SK-N-SH (cell line): ENCODE measurements at regions not wholly inside any gene's neighbourhood (a gene's known extent, or its start where the extent isn't known, plus 50 kb on each side); places are given as distances from the start of the nearest gene placed in this dataset.

Experiments
- CTCF ChIA-PET: fragments of 300-600, 350-600 bp; formaldehyde crosslinking; extraction: SDS; loops from one replicate; lab custom pipeline; 2021; lab: Yijun Ruan, JAX
- POLR2A ChIA-PET: fragments of 350-600 bp; sonication (Branson Sonifier 250); formaldehyde crosslinking; extraction: SDS; loops from one replicate; lab custom pipeline; 2020; ENCODE audit warnings: antibody characterized with exemption, inconsistent platforms; lab: Yijun Ruan, JAX
- DNase-seq: peaks from one replicate; pipeline ENCODE4 v3.0.0; 2012
- H2AFZ ChIP-seq: fragments of 200-600 bp; sonication (generic); 2 replicates; pipeline ENCODE4 v1.8.1; 2016; ENCODE audit warnings: antibody characterized with exemption, mild to moderate bottlenecking, low read depth
- H3F3A ChIP-seq: fragments of 200-600 bp; sonication (generic); replicated peaks from 2 replicates; pipeline ENCODE3; 2016; ENCODE audit warnings: antibody characterized with exemption, mild to moderate bottlenecking; ENCODE audit not compliant: insufficient read depth
- H3K27ac ChIP-seq, 2 experiments: fragments of 200-500 bp in 1 of 2; fragments of 200-600 bp in 1 of 2; sonication (Bioruptor generic) in 1 of 2; sonication (generic), shearing (Covaris generic) in 1 of 2; 2 replicates each; pipeline versions ENCODE4 v1.5.1 to v1.6.1; 2014 to 2016; ENCODE audit warnings: low read depth in 2 of 2, inconsistent platforms in 1 of 2, low read length in 1 of 2, mild to moderate bottlenecking in 1 of 2, mixed read lengths in 1 of 2
- H3K27me3 ChIP-seq: fragments of 200-600 bp; sonication (generic), shearing (Covaris generic); 2 replicates; pipeline ENCODE4 v1.6.1; 2016; ENCODE audit warnings: mixed run types; ENCODE audit not compliant: insufficient read depth
- H3K36me3 ChIP-seq, 2 experiments: fragments of 200-500 bp in 1 of 2; fragments of 200-600 bp in 1 of 2; sonication (Bioruptor generic) in 1 of 2; sonication (generic) in 1 of 2; replicated peaks in 1 of 2; 2 replicates each; pipeline versions ENCODE3 to v1.5.1; 2014 to 2016; ENCODE audit warnings: low read length in 1 of 2, mild to moderate bottlenecking in 1 of 2; ENCODE audit not compliant: insufficient read depth in 2 of 2, control insufficient read depth in 1 of 2
- H3K4me1 ChIP-seq, 2 experiments: fragments of 200-500 bp in 1 of 2; fragments of 200-600 bp in 1 of 2; sonication (Bioruptor generic) in 1 of 2; sonication (generic), shearing (Covaris generic) in 1 of 2; 2 replicates each; pipeline versions ENCODE4 v1.5.1 to v1.6.1; 2014 to 2016; ENCODE audit warnings: low read depth in 1 of 2, low read length in 1 of 2, mixed run types in 1 of 2; ENCODE audit not compliant: insufficient read depth in 2 of 2, control insufficient read depth in 1 of 2
- H3K4me2 ChIP-seq: fragments of 200-600 bp; sonication (generic), shearing (Covaris generic); 2 replicates; pipeline ENCODE4 v1.6.1; 2017; ENCODE audit warnings: mixed run types
- H3K4me3 ChIP-seq, 2 experiments: fragments of 200-500 bp in 1 of 2; fragments of 200-600 bp in 1 of 2; sonication (Bioruptor generic) in 1 of 2; sonication (generic), shearing (Covaris generic) in 1 of 2; 2 replicates each; pipeline versions ENCODE4 v1.5.1 to v1.8.1; 2014 to 2016; ENCODE audit warnings: low read depth in 2 of 2, inconsistent platforms in 1 of 2, low read length in 1 of 2, mild to moderate bottlenecking in 1 of 2, mixed read lengths in 1 of 2, moderate library complexity in 1 of 2
- H3K79me2 ChIP-seq: fragments of 200-600 bp; sonication (generic); 2 replicates; pipeline ENCODE4 v1.8.1; 2017; ENCODE audit warnings: mild to moderate bottlenecking; ENCODE audit not compliant: insufficient read depth
- H3K9ac ChIP-seq: fragments of 200-600 bp; sonication (generic); 2 replicates; pipeline ENCODE4 v1.6.1; 2017; ENCODE audit warnings: mixed run types
- H3K9me2 ChIP-seq: fragments of 200-600 bp; sonication (generic); 2 replicates; pipeline ENCODE4 v1.6.1; 2017; ENCODE audit warnings: mixed run types
- H3K9me3 ChIP-seq: fragments of 200-600 bp; sonication (generic); 2 replicates; pipeline ENCODE4 v1.6.1; 2017; ENCODE audit warnings: mixed run types, mild to moderate bottlenecking, moderate library complexity
- H4K20me1 ChIP-seq: fragments of 200-600 bp; sonication (generic); 2 replicates; pipeline ENCODE4 v1.6.1; 2017; ENCODE audit warnings: mild to moderate bottlenecking, mixed run types; ENCODE audit not compliant: insufficient read depth
- CTCF ChIP-seq: fragments of 200-600 bp; sonication (generic); IDR thresholded peaks from 2 replicates; pipeline ENCODE4 v1.6.1; 2017; ENCODE audit warnings: antibody characterized with exemption, mild to moderate bottlenecking, moderate library complexity
- ELF1 ChIP-seq: IDR thresholded peaks from 2 replicates; pipeline ENCODE4 v1.4.0; 2012
- EZH2phosphoT487 ChIP-seq: fragments of 200-600 bp; sonication (generic); IDR thresholded peaks from 2 replicates; pipeline ENCODE4 v1.6.1; 2017; ENCODE audit warnings: low read depth, mixed run types, mild to moderate bottlenecking, antibody characterized with exemption, moderate library complexity, borderline replicate concordance
- FOSL2 ChIP-seq: IDR thresholded peaks from 2 replicates; pipeline ENCODE4 v1.4.0; 2012; ENCODE audit warnings: low read depth, mild to moderate bottlenecking, moderate library complexity, borderline replicate concordance
- FOXJ3 ChIP-seq: sonication (generic); formaldehyde crosslinking; IDR thresholded peaks from 2 replicates; pipeline ENCODE4 v1.5.1; 2020; ENCODE audit warnings: mild to moderate bottlenecking, missing genetic modification reagents
- FOXM1 ChIP-seq: IDR thresholded peaks from 2 replicates; pipeline ENCODE4 v1.4.0; 2012; ENCODE audit warnings: low read depth, mild to moderate bottlenecking
- JUND ChIP-seq: IDR thresholded peaks from 2 replicates; pipeline ENCODE4 v1.4.0; 2012
- MEF2A ChIP-seq: IDR thresholded peaks from 2 replicates; pipeline ENCODE4 v1.4.0; 2012; ENCODE audit warnings: low read depth, borderline replicate concordance
- MXI1 ChIP-seq: IDR thresholded peaks from 2 replicates; pipeline ENCODE4 v1.6.1; 2012; ENCODE audit warnings: mild to moderate bottlenecking, low read depth, low read length, improper control_type of control experiment
- NRF1 ChIP-seq: IDR thresholded peaks from 2 replicates; pipeline ENCODE4 v1.6.1; 2012; ENCODE audit warnings: low read depth, mild to moderate bottlenecking, low read length
- RCOR1 ChIP-seq: fragments of 150-350 bp; IDR thresholded peaks from 2 replicates; pipeline ENCODE4 v1.6.1; 2017; ENCODE audit warnings: antibody characterized with exemption, low read length
- SIN3A ChIP-seq: IDR thresholded peaks from 2 replicates; pipeline ENCODE4 v1.6.1; 2012; ENCODE audit warnings: low read depth, mild to moderate bottlenecking, low read length, moderate library complexity, borderline replicate concordance
- TAF1 ChIP-seq: IDR thresholded peaks from 2 replicates; pipeline ENCODE4 v1.6.1; 2012; ENCODE audit warnings: low read depth, mild to moderate bottlenecking, low read length, moderate library complexity, borderline replicate concordance
- TEAD4 ChIP-seq: IDR thresholded peaks from 2 replicates; pipeline ENCODE4 v1.4.0; 2012; ENCODE audit warnings: mild to moderate bottlenecking, borderline replicate concordance; ENCODE audit not compliant: insufficient read depth
- YY1 ChIP-seq: IDR thresholded peaks from 2 replicates; pipeline ENCODE4 v1.4.0; 2012; ENCODE audit warnings: low read depth, mild to moderate bottlenecking
- ZBTB33 ChIP-seq: IDR thresholded peaks from 2 replicates; pipeline ENCODE4 v1.4.0; 2012; ENCODE audit warnings: low read depth, borderline replicate concordance
- WGBS: methylation state at CpG from one replicate; pipeline ENCODE4 v1.1.6; 2017; ENCODE audit warnings: low lambda C conversion rate; 5-methylcytosine and 5-hydroxymethylcytosine counted together
- TF ChIP-seq, protein P1 (sequence below): IDR thresholded peaks from 2 replicates; pipeline ENCODE4; 2012

GRCh38 chr6:54747955-54748354 is 98.6 kb upstream of the FAM83B start:
- Histone ChIP-seq H2AFZ (no peak overlapping the region), H4K20me1 (no peaks in the 10 kb centered on the region), H3K27ac (no peak overlapping the region), H3K4me1 (no peaks in the 10 kb centered on the region), H3K4me3 (no peak overlapping the region), H3K9ac (no peak overlapping the region), H3F3A (no peaks in the 10 kb centered on the region), H3K36me3 (no peaks in the 10 kb centered on the region), H3K27me3 (no peaks in the 10 kb centered on the region), H3K79me2 (no peaks in the 10 kb centered on the region), H3K9me2 (no peaks in the 10 kb centered on the region; the same call in 1 of the 2 replicates), H3K9me3 (no peaks in the 10 kb centered on the region), H3K4me2 (no peak overlapping the region)
- DNase-seq, result no peak
- 3% methylated on average over 1 of the region's 1 CpG for WGBS
- ChIA-PET POLR2A (no interaction called here), CTCF (interaction anchor here (0.9 kb wide), 1 partner anchor 30 kb away, joined by 3 read pairs; no protein-coding TSS in a partner anchor)
- no peak for TF ChIP-seq NRF1
- TF ChIP-seq, all 33 proteins: peak for 0

- TF ChIP-seq ELF1 (no peak), MXI1 (no peak), JUND (no peak), YY1 (no peak), MEF2A (no peak), RCOR1 (no peak), TEAD4 (no peak), CTCF (no peak)
- TF ChIP-seq, protein P1, sequence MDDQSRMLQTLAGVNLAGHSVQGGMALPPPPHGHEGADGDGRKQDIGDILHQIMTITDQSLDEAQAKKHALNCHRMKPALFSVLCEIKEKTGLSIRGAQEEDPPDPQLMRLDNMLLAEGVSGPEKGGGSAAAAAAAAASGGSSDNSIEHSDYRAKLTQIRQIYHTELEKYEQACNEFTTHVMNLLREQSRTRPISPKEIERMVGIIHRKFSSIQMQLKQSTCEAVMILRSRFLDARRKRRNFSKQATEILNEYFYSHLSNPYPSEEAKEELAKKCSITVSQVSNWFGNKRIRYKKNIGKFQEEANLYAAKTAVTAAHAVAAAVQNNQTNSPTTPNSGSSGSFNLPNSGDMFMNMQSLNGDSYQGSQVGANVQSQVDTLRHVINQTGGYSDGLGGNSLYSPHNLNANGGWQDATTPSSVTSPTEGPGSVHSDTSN, result no peak
- no peak overlapping the region for H3K9ac ChIP-seq
- 4% methylated on average over 1 of the region's 1 CpG for WGBS
- H3K27me3 ChIP-seq, result no peaks in the 10 kb centered on the region
- no peaks in the 10 kb centered on the region for H4K20me1 ChIP-seq
- H3F3A ChIP-seq, result no peaks in the 10 kb centered on the region
- H3K4me3 ChIP-seq, result no peak overlapping the region
- no peak for DNase-seq
- CTCF ChIA-PET, result no interaction called here
- H3K9me3 ChIP-seq, result no peaks in the 10 kb centered on the region
- POLR2A ChIA-PET, result no interaction called here
- no peaks in the 10 kb centered on the region for H3K36me3 ChIP-seq
- H3K4me1 ChIP-seq, result no peaks in the 10 kb centered on the region
- H3K79me2 ChIP-seq, result no peaks in the 10 kb centered on the region
- H3K4me2 ChIP-seq, result no peak overlapping the region
- H3K9me2 ChIP-seq, result no peaks in the 10 kb centered on the region
- H2AFZ ChIP-seq, result no peak overlapping the region
- H3K27ac ChIP-seq, result no peak overlapping the region
Measured at GRCh38 chr6:54754406-54754805, 92.2 kb upstream of the FAM83B start.

DNA sequence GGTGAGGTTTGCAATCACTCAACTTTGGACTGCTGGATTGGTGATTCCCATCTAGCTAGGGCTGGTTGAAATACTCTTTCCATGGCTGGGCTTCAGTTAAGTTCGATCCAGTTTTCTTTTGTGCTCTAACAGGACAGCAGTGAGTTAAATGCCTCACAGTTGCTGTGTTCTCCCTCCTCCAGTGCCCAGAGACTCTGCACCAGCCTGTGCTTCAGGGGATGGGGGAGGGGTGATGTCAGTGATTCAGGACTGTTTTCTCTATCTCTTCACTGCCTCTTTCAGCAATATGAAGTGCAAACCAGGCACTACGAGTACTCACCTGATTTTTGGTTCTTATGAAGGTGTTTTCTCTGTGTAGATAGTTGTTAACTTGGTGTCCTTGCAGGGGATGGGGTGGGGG is 88.2 kb upstream of the FAM83B start:
- no peak overlapping the region for H3K4me3 ChIP-seq
- H4K20me1 ChIP-seq, result no peaks in the 10 kb centered on the region
- no peak overlapping the region for H2AFZ ChIP-seq
- H3K4me2 ChIP-seq, result no peak overlapping the region
- H3K4me1 ChIP-seq, result no peaks in the 10 kb centered on the region
- H3F3A ChIP-seq, result no peaks in the 10 kb centered on the region
- WGBS, result 4% methylated on average over 2 of the region's 2 CpGs
- CTCF ChIA-PET, result no interaction called here
- no peak overlapping the region for H3K27ac ChIP-seq
- no peak overlapping the region for H3K9ac ChIP-seq
- no peak for DNase-seq
- no peaks in the 10 kb centered on the region for H3K9me2 ChIP-seq
- no peaks in the 10 kb centered on the region for H3K79me2 ChIP-seq
- no peaks in the 10 kb centered on the region for H3K9me3 ChIP-seq
- no peaks in the 10 kb centered on the region for H3K36me3 ChIP-seq
- POLR2A ChIA-PET, result no interaction called here
- no peaks in the 10 kb centered on the region for H3K27me3 ChIP-seq
- no peak for TF ChIP-seq SIN3A
- no peak for TF ChIP-seq RCOR1
- no peak for TF ChIP-seq CTCF
- no peak for TF ChIP-seq FOXM1
- TF ChIP-seq FOSL2, result no peak
- TF ChIP-seq ZBTB33, result no peak
- no peak for TF ChIP-seq FOXJ3
- no peak for TF ChIP-seq EZH2phosphoT487
- TF ChIP-seq TAF1, result no peak
